Stomach (tissue), 8 donors: ENCODE measurements at regions not wholly inside any gene's neighbourhood (a gene's known extent, or its start where the extent isn't known, plus 50 kb on each side); places are given as distances from the start of the nearest gene placed in this dataset.

ENCODE experiments used
- DNase-seq, 2 donors: peaks; one replicate each; pipeline versions ENCODE4 v3.0.0 to v3.0.0-alpha.2; 2013 to 2019
- H3K27ac ChIP-seq, 5 donors: fragments of 200-600 bp in 4 of 5; sonication (generic) in 4 of 5; one replicate each; pipeline ENCODE4 v1.5.1; 2013 to 2019; ENCODE audit warnings: mild to moderate bottlenecking in 1 of 5, moderate library complexity in 1 of 5
- H3K27me3 ChIP-seq, 3 donors: fragments of 200-600 bp; sonication (generic); one replicate each; pipeline ENCODE4 v1.5.1; 2017 to 2019; ENCODE audit warnings: mixed run types in 1 of 3
- H3K36me3 ChIP-seq, 4 donors: fragments of 200-600 bp; sonication (generic); 1 replicate in 3 of 4; 2 replicates in 1 of 4; pipeline ENCODE4 v1.5.1; 2016 to 2019
- H3K4me1 ChIP-seq, 4 donors: fragments of 200-600 bp; sonication (generic); one replicate each; pipeline ENCODE4 v1.5.1; 2016 to 2019
- H3K4me3 ChIP-seq, 4 donors: fragments of 200-600 bp; sonication (generic) in 3 of 4; one replicate each; pipeline ENCODE4 v1.5.1; 2016 to 2019; ENCODE audit warnings: mild to moderate bottlenecking in 1 of 4
- H3K9me3 ChIP-seq, 4 donors: fragments of 200-600 bp; sonication (generic); one replicate each; pipeline ENCODE4 v1.5.1; 2016 to 2019
- CTCF ChIP-seq, 7 experiments: fragments of 450-650 bp in 4 of 7; fragments of 200-600 bp in 3 of 7; sonication (generic) in 3 of 7; IDR thresholded peaks; one replicate each; pipeline ENCODE4 v1.5.1; 2016 to 2019; ENCODE audit warnings: antibody characterized with exemption in 7 of 7, control low read depth in 2 of 7, mild to moderate bottlenecking in 1 of 7
- EP300 ChIP-seq: sonication (generic); formaldehyde crosslinking; IDR thresholded peaks from one replicate; pipeline ENCODE4 v1.6.1; 2017; ENCODE audit warnings: antibody characterized with exemption
- POLR2A ChIP-seq, 4 donors: fragments of 450-650 bp; IDR thresholded peaks; one replicate each; pipeline ENCODE4 v1.6.1; 2016; ENCODE audit warnings: antibody characterized with exemption in 4 of 4, control low read depth in 2 of 4, mild to moderate bottlenecking in 1 of 4, moderate library complexity in 1 of 4
- POLR2AphosphoS5 ChIP-seq, 3 donors: sonication (generic); formaldehyde crosslinking; IDR thresholded peaks; one replicate each; pipeline ENCODE4 v1.6.1; 2016; ENCODE audit warnings: antibody characterized with exemption in 3 of 3
- WGBS, 5 donors: extraction: QIAGEN DNeasy Blood & Tissue Kit in 3 of 5; methylation state at CpG; one replicate each; pipeline versions ENCODE4 v1.1.5 to v1.1.7; 2013 to 2018; 5-methylcytosine and 5-hydroxymethylcytosine counted together
- intact Hi-C: fragments of 100-400 bp; cut with DNase I; formaldehyde crosslinking; loops from one replicate; pipeline ENCODE4 v1.15.1; 2023; ENCODE audit warnings: low total_unique reads
- donor health status: healthy with polysubstance abuse.
- donor health status: Bipolar disorder and iron deficiency.
- donor health status: healthy.

GRCh38 chr13:69649063-69649392, 458.6 kb upstream of the ATXN8OS start:
- H3K4me3 ChIP-seq, result no peak overlapping the region
- intact Hi-C loops, result no loop called here
- H3K27me3 ChIP-seq, result no peaks in the 10 kb centered on the region
- H3K9me3 ChIP-seq, result peaks cover 0 to 11% (median 9%) of the 10 kb centered on the region in 4 donors
- no peak for DNase-seq
- TF ChIP-seq POLR2A (IDR thresholded peaks at IDR 0.05), result no peak
- no peak overlapping the region for H3K27ac ChIP-seq
- H3K36me3 ChIP-seq, result no peaks in the 10 kb centered on the region
- no peaks in the 10 kb centered on the region for H3K4me1 ChIP-seq
- WGBS, 5 donors, result 77 to 82% (median 80%) methylated on average over 2 of the region's 2 CpGs

- Histone ChIP-seq H3K27me3 (no peaks in the 10 kb centered on the region), H3K9me3 (peaks cover 0 to 15% (median 11%) of the 10 kb centered on the region in 4 donors), H3K36me3 (no peaks in the 10 kb centered on the region), H3K4me1 (no peaks in the 10 kb centered on the region), H3K27ac (no peak overlapping the region), H3K4me3 (no peak overlapping the region)
- no peak for DNase-seq
- intact Hi-C loops, result no loop called here
- TF ChIP-seq POLR2AphosphoS5 (IDR thresholded peaks at IDR 0.05) (no peak), EP300 (no peak), CTCF (IDR thresholded peaks at IDR 0.05) (no peak), POLR2A (IDR thresholded peaks at IDR 0.05) (no peak)
- WGBS, 5 donors, result 85 to 94% (median 90%) methylated on average over 3 of the region's 3 CpGs
Measured at GRCh38 chr13:69648340-69649062, 459.1 kb upstream of the ATXN8OS start.

GRCh38 chr13:69644447-69644846, 463.2 kb upstream of the ATXN8OS start:
- intact Hi-C loops, result no loop called here
- Histone ChIP-seq H3K9me3 (peaks cover 0 to 15% (median 11%) of the 10 kb centered on the region in 4 donors), H3K27ac (no peak overlapping the region), H3K27me3 (no peaks in the 10 kb centered on the region), H3K4me3 (no peak overlapping the region), H3K4me1 (no peaks in the 10 kb centered on the region), H3K36me3 (no peaks in the 10 kb centered on the region)
- DNase-seq, result no peak
- no peak for TF ChIP-seq POLR2A (IDR thresholded peaks at IDR 0.05)
- TF ChIP-seq CTCF (IDR thresholded peaks at IDR 0.05), result no peak
- TF ChIP-seq EP300, result no peak
- TF ChIP-seq POLR2AphosphoS5 (IDR thresholded peaks at IDR 0.05), result no peak

- intact Hi-C loops, result no loop called here
- no peak overlapping the region for H3K27ac ChIP-seq
Measured at GRCh38 chr13:69641773-69642172, 465.9 kb upstream of the ATXN8OS start.

More at GRCh38 chr13:69641773-69642172, 465.9 kb upstream of the ATXN8OS start:
- Histone ChIP-seq H3K27me3 (no peaks in the 10 kb centered on the region), H3K36me3 (no peaks in the 10 kb centered on the region), H3K9me3 (peaks cover 0 to 15% (median 11%) of the 10 kb centered on the region in 4 donors), H3K4me1 (no peaks in the 10 kb centered on the region), H3K4me3 (no peak overlapping the region)
- DNase-seq, result no peak
- no peak for TF ChIP-seq CTCF (IDR thresholded peaks at IDR 0.05)
- no peak for TF ChIP-seq POLR2AphosphoS5 (IDR thresholded peaks at IDR 0.05)
- TF ChIP-seq EP300, result no peak
- TF ChIP-seq POLR2A (IDR thresholded peaks at IDR 0.05), result no peak
